K562 (cell line): ENCODE measurements at regions not wholly inside any gene's neighbourhood (a gene's known extent, or its start where the extent isn't known, plus 50 kb on each side); places are given as distances from the start of the nearest gene placed in this dataset.

Experiments used
- ADNP ChIP-seq: fragments of 200-800 bp; sonication (Bioruptor generic); IDR thresholded peaks from 2 replicates; pipeline ENCODE4 v1.6.1; 2016; ENCODE audit warnings: missing genetic modification characterization, missing compliant biosample characterization
- ATF1 ChIP-seq, 2 experiments: fragments of 450-650 bp in 1 of 2; IDR thresholded peaks; 2 replicates each; pipeline ENCODE4 v1.6.1; 2016; ENCODE audit warnings: missing compliant biosample characterization in 1 of 2, missing genetic modification characterization in 1 of 2
- CBFA2T2 ChIP-seq: fragments of 450-650 bp; conservative IDR thresholded peaks from 2 replicates; pipeline ENCODE4 v1.6.1; 2017; ENCODE audit warnings: mild to moderate bottlenecking
- FOSL1 ChIP-seq: fragments of 200-800 bp; sonication (Bioruptor generic); conservative IDR thresholded peaks from 2 replicates; pipeline ENCODE4 v1.6.1; 2016; ENCODE audit warnings: missing genetic modification characterization, missing compliant biosample characterization
- FOXJ3 ChIP-seq: sonication (generic); formaldehyde crosslinking; IDR thresholded peaks from 2 replicates; pipeline ENCODE4 v1.4.0; 2020; ENCODE audit warnings: mild to moderate bottlenecking, missing genetic modification reagents
- FOXK2 ChIP-seq, 2 experiments: fragments of 450-650 bp; IDR thresholded peaks in 1 of 2; conservative IDR thresholded peaks in 1 of 2; 2 replicates each; pipeline ENCODE4 v1.6.1; 2016; ENCODE audit warnings: low read depth in 2 of 2, mild to moderate bottlenecking in 1 of 2
- FOXP1 ChIP-seq: sonication (generic); formaldehyde crosslinking; IDR thresholded peaks from 2 replicates; pipeline ENCODE4 v1.8.0; 2022; ENCODE audit warnings: mild to moderate bottlenecking, missing genetic modification reagents
- HDAC3 ChIP-seq: fragments of 450-650 bp; IDR thresholded peaks from 2 replicates; pipeline ENCODE4 v1.6.1; 2018; ENCODE audit warnings: borderline replicate concordance, mild to moderate bottlenecking, moderate library complexity; ENCODE audit not compliant: partially characterized antibody
- HNRNPL ChIP-seq: fragments of 200-400 bp; formaldehyde crosslinking; IDR thresholded peaks from 2 replicates; pipeline ENCODE4 v1.6.1; 2017; ENCODE audit warnings: low read depth, mild to moderate bottlenecking, low read length
- IFI16 ChIP-seq: fragments of 250-450 bp; sonication (Bioruptor Pico); IDR thresholded peaks from 2 replicates; pipeline ENCODE4 v2.1.2; 2022; ENCODE audit warnings: mild to moderate bottlenecking, inconsistent platforms
- L3MBTL2 ChIP-seq: fragments of 450-650 bp; IDR thresholded peaks from 2 replicates; pipeline ENCODE4 v1.6.1; 2016; ENCODE audit warnings: mild to moderate bottlenecking, moderate library complexity
- MEF2D ChIP-seq: conservative IDR thresholded peaks from 2 replicates; pipeline ENCODE4 v1.6.1; 2016; ENCODE audit warnings: low read depth, missing genetic modification characterization, missing compliant biosample characterization
- NCOA1 ChIP-seq: fragments of 450-650 bp; IDR thresholded peaks from 2 replicates; pipeline ENCODE4 v1.6.1; 2016; ENCODE audit warnings: low read depth
- NR2C2 ChIP-seq, 2 experiments: fragments of 200-800 bp in 1 of 2; sonication (Bioruptor generic) in 1 of 2; sonication (generic) in 1 of 2; formaldehyde crosslinking in 1 of 2; IDR thresholded peaks; 2 replicates each; pipeline versions ENCODE4 v1.6.1 to v1.8.0; 2016 to 2022; ENCODE audit warnings: mild to moderate bottlenecking in 1 of 2, missing compliant biosample characterization in 1 of 2, missing genetic modification characterization in 1 of 2, missing genetic modification reagents in 1 of 2
- PHTF2 ChIP-seq: fragments of 250-450 bp; sonication (Bioruptor Pico); IDR thresholded peaks from 2 replicates; pipeline ENCODE4 v1.5.0; 2021; ENCODE audit warnings: mild to moderate bottlenecking
- SMAD4 ChIP-seq: fragments of 250-450 bp; sonication (Bioruptor Pico); conservative IDR thresholded peaks from 2 replicates; pipeline ENCODE4 v1.8.0; 2021; ENCODE audit warnings: inconsistent platforms, mild to moderate bottlenecking, moderate library complexity
- SNIP1 ChIP-seq: fragments of 450-650 bp; IDR thresholded peaks from 2 replicates; pipeline ENCODE4 v1.7.1; 2017; ENCODE audit warnings: low read depth, mild to moderate bottlenecking
- U2AF1 ChIP-seq: fragments of 200-400 bp; formaldehyde crosslinking; optimal IDR thresholded peaks from 2 replicates; pipeline ENCODE3; 2017; ENCODE audit warnings: mild to moderate bottlenecking, low read depth, low read length, moderate library complexity
- U2AF2 ChIP-seq: fragments of 200-400 bp; formaldehyde crosslinking; optimal IDR thresholded peaks from 2 replicates; pipeline ENCODE3; 2017; ENCODE audit warnings: low read depth, mild to moderate bottlenecking, low read length
- WHSC1 ChIP-seq: IDR thresholded peaks from one replicate; pipeline ENCODE4 v1.6.1; 2012; ENCODE audit warnings: low read length, control low read depth, inconsistent platforms
- ZFP30 ChIP-seq: fragments of 250-450 bp; sonication (Bioruptor Pico); IDR thresholded peaks from 2 replicates; pipeline ENCODE4 v1.8.0; 2022; ENCODE audit warnings: moderate library complexity, mild to moderate bottlenecking, inconsistent platforms, borderline replicate concordance
- ZNF224 ChIP-seq: sonication (generic); formaldehyde crosslinking; IDR thresholded peaks from 2 replicates; pipeline ENCODE4 v1.8.0; 2022; ENCODE audit warnings: mild to moderate bottlenecking, missing genetic modification reagents
- ZNF384 ChIP-seq: IDR thresholded peaks from 2 replicates; pipeline ENCODE4 v1.6.1; 2012; ENCODE audit warnings: low read depth, low read length, improper control_type of control experiment
- ZNF77 ChIP-seq: fragments of 250-450 bp; sonication (Bioruptor Pico); IDR thresholded peaks from 2 replicates; pipeline ENCODE4 v1.5.0; 2020
- TF ChIP-seq, protein P1 (sequence below): fragments of 250-450 bp; sonication (Bioruptor Pico); IDR thresholded peaks from 2 replicates; pipeline ENCODE4 v1.5.0; 2021; ENCODE audit warnings: mild to moderate bottlenecking, borderline replicate concordance

DNA sequence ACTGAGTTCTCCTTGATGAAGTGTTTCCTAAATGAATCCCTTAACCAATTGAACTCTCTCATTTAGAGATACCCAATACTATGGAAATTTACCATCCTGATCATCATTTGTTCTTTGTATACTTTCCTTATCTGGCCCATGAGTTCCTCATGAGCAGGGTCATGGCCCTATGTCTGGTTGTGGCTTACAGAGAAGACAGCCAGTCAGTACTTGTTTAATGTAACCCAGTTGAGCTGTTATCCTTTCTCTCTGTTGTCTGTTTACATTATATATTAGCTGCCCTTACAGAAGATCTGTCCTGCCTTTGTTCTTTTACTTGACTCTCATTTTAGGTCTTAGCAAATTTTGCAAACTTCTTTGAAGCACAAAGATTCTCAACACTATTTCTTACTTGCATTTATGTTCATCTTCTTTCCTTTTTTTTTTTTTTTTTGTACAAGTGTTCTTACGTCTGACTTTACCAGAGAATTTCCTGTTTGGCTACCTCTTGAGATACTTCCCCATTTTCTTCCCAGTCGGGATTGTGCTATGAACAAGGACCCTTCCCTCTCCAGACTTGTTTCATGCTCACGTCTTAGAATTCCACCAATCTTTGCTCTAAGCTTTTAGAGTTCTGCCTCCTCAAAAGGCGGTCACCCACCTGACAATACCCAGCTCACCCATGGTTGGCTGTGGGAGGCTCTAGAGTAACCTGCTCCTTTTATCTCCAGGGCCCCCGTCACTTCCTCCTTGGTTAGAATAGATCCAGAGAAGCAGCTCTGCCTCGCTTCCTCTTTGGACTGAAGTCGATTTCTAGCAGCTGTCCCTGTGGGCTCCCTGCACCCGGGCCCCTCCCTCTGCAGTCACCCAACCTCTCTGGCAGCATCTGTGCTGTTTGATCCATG is 53.6 kb upstream of the RUNX1 start (continued):
- no peak for TF ChIP-seq U2AF1
- TF ChIP-seq MEF2D (tag): no peak
- no peak for TF ChIP-seq NCOA1
- TF ChIP-seq HNRNPL: no peak
- peak; percentile 76 to 78; a peak in 3 of 4 replicates for TF ChIP-seq FOXK2 (conservative IDR thresholded peaks at IDR 0.05 in 1 of 2, IDR thresholded peaks at IDR 0.05 in 1 of 2; ENCODE audit: low read depth in 2 of 2)
- peak; percentile 49; the same call in 1 of the 2 replicates for TF ChIP-seq L3MBTL2
- no peak for TF ChIP-seq SNIP1
- TF ChIP-seq U2AF2: no peak
- TF ChIP-seq FOXP1 (CRISPR knock-in tag): no peak
- no peak for TF ChIP-seq ZNF77
- TF ChIP-seq PHTF2 (CRISPR knock-in tag): no peak
- TF ChIP-seq, protein P1, sequence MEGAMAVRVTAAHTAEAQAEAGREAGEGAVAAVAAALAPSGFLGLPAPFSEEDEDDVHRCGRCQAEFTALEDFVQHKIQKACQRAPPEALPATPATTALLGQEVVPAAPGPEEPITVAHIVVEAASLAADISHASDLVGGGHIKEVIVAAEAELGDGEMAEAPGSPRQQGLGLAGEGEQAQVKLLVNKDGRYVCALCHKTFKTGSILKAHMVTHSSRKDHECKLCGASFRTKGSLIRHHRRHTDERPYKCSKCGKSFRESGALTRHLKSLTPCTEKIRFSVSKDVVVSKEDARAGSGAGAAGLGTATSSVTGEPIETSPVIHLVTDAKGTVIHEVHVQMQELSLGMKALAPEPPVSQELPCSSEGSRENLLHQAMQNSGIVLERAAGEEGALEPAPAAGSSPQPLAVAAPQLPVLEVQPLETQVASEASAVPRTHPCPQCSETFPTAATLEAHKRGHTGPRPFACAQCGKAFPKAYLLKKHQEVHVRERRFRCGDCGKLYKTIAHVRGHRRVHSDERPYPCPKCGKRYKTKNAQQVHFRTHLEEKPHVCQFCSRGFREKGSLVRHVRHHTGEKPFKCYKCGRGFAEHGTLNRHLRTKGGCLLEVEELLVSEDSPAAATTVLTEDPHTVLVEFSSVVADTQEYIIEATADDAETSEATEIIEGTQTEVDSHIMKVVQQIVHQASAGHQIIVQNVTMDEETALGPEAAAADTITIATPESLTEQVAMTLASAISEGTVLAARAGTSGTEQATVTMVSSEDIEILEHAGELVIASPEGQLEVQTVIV (CRISPR knock-in tag): no peak
- TF ChIP-seq WHSC1: no peak
- TF ChIP-seq NR2C2 (CRISPR knock-in tag; IDR thresholded peaks at IDR 0.05): no peak
- peak; percentile 29; the same call in 1 of the 2 replicates for TF ChIP-seq NR2C2 (tag; IDR thresholded peaks at IDR 0.05)
- no peak for TF ChIP-seq CBFA2T2
- peak; percentile 20 for TF ChIP-seq HDAC3
- TF ChIP-seq SMAD4 (CRISPR knock-in tag): peak; percentile 44; the same call in 1 of the 2 replicates
- TF ChIP-seq IFI16 (CRISPR knock-in tag): no peak
- no peak for TF ChIP-seq ATF1 (CRISPR knock-in tag; IDR thresholded peaks at IDR 0.05)
- TF ChIP-seq ATF1 (tag; IDR thresholded peaks at IDR 0.05): peak; percentile 66
- no peak for TF ChIP-seq ZFP30 (CRISPR knock-in tag)
- TF ChIP-seq ZNF224 (CRISPR knock-in tag): no peak
- TF ChIP-seq FOXJ3: no peak
- peak; percentile 63 for TF ChIP-seq FOSL1 (tag)
- TF ChIP-seq ZNF384: no peak
- TF ChIP-seq ADNP (tag): no peak
